Caki2 (cell line): ENCODE measurements at regions not wholly inside any gene's neighbourhood (a gene's known extent, or its start where the extent isn't known, plus 50 kb on each side); places are given as distances from the start of the nearest gene placed in this dataset.
"Not testable (repeated sequence)": the region's sequence is repeated elsewhere in the genome, so short reads cannot be mapped to it uniquely, and the experiment has no call there.

Experiments used
- DNase-seq: peaks from one replicate; pipeline ENCODE4 v3.0.0-alpha.2; 2015; ENCODE audit warnings: low read depth
- in situ Hi-C: cut with HindIII; loops from 2 replicates; pipeline ENCODE4 v1.10.0; 2016; ENCODE audit warnings: low sequenced_read_pairs, low pct_unique_long_range_greater_than_20kb, mixed read lengths

DNA sequence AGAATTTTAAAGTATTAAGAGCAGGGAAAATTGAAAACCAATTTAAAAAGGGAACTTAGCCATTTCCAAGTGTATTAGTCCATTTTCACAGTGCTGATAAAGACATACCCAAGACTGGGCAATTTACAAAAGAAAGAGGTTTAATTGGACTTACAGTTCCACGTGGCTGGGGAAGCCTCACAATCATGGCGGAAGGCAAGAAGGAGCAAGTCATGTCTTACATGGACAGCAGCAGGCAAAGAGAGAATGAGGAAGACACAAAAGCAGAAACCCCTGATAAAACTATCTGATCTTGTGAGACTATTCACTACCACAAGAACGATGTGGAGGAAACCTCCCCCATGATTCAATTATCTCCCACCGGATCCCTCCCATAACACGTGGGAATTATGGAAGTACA is 178.8 kb downstream of the ERCC6L2 start:
- not testable (repeated sequence) for DNase-seq

DNA sequence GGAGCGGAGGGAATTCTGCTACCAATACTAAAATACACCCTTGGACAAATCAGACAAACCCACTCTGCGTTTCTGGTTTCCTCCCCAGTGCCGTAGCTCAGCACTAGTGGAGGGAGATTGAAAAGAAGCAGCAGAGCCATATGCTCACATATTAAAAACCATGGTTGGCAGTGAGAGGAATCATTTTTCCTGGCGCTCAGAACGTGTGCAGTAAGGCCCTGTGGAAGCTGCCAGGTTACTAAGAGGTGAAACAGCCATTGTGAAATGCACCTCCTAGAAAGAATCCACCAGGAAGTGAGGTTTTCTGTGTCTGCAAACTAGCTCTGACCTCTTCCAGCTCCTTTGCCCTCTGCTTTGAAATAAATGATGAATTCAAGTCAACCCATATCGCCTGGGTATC is 177.2 kb downstream of the ERCC6L2 start:
- DNase-seq = no peak
- in situ Hi-C loops = no loop called here

More for the DNA sequence above, 178.8 kb downstream of the ERCC6L2 start:
- in situ Hi-C loops = not testable (repeated sequence)

DNA sequence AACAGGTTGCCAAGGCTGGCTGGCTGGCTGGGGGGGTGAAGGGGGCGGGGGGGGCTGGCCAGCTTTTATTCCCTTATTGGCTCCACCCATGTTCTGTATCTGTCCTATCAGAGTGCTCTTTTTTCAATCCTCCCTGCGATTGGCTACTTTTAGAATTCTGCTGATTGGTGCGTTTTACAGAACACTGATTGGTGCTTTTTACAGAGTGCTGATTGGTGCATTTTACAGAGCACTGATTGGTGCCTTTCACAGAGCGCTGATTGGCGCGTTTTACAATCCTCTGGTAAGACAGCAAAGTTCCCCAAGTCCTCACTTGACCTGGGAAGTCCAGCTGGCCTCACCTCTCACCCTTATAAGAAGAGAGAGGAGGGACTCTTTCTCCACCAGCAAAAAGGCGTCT is 175.9 kb downstream of the ERCC6L2 start:
- DNase-seq = no peak
- in situ Hi-C loops = no loop called here

DNA sequence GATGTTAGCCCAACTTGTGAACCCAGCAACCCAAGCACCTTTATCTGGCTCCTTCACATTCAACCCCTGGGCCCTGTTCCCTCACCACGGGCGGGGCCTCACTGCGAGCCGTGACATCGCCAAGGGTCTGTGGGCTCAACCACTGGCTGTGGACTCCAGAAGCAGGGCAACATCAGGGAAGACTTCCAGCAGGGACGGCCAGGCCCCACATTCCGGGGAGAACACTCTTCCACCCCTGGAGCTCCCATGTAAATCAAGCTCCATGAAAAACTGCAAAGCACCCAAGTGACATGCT is 175.3 kb downstream of the ERCC6L2 start:
- in situ Hi-C loops = no loop called here
- DNase-seq = no peak

DNA sequence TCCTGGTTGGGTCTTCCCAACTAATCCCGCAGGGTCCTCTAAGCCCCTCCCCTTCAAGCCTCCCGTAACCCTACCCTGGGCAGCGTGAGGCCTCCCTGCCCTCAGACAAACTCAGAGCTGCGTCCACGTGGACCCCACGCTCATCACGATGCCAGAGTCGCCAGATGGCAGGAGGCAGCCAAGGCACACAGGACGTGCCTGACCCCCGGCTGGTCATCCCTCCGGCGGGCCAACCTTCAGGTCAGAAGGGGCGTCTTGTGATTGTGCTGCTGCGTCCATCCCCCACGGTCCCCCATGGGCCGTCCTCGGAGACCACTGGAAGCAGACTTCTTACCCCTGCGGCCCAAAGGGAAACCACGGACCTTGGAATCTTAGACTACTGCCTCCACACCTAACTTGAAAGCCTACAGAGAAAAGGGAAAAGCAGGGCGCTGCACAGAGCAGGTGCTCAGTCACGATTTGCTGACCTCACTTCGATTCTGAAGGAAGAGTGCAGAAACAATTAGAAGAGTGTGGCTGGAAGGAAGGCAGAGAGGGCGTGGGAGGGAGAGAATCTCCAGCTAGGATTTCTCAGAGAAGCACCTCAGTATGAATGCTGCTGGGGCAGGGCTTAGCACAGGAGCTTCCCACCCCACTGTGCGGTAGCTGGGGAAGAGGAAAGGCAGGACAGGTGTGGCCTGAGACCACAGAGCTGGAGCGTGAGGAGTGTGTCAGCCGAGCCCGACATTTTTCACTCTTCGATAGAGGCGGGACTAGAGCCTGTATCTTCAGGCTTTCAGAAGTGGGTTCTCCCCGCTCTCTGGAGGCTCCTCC is 174.8 kb downstream of the ERCC6L2 start:
- in situ Hi-C loops = no loop called here

DNA sequence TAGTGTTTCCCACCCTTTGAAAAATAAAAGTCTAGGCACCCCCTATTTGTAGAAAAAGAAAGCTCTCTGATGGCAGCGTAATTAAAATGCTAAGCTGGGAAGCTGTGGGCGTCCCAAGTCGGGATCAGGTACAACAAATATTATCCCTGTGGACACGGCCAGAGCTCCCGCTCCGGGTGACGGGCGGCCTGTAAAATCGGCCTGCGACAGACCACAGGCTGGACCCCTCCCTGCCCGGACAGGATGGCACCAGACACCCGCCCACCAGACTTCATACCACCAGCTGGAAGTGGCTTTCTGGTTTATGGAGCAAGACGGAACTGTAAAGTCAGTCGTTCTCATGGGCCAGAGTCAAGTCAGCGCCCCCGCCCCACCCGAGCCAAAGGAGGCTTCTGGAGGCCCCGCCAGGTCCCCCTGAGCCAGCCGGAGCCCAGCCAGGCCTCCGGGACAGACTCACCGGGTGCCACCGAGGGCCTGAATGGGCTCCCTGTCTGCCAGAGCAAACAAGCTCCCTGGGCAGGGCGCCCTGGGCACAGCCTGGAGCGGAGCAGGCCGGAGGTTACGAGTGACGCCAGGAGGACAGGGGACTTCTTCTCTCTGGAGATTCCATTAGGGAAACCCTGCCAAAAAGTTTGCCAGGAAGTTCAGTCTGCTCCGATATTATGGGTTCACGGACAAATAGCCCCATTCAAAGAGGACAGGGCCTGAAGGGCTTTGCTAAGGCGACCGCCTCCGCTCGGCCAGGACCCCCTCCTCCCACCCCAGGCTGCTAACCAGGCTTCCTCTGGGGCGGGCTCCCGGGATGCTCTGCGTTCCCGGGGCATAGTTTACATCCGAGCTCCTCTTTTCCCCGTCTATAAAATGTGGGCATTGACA is 173.7 kb downstream of the ERCC6L2 start:
- in situ Hi-C loops = no loop called here

More for the DNA sequence above, 174.8 kb downstream of the ERCC6L2 start:
- no peak for DNase-seq

DNA sequence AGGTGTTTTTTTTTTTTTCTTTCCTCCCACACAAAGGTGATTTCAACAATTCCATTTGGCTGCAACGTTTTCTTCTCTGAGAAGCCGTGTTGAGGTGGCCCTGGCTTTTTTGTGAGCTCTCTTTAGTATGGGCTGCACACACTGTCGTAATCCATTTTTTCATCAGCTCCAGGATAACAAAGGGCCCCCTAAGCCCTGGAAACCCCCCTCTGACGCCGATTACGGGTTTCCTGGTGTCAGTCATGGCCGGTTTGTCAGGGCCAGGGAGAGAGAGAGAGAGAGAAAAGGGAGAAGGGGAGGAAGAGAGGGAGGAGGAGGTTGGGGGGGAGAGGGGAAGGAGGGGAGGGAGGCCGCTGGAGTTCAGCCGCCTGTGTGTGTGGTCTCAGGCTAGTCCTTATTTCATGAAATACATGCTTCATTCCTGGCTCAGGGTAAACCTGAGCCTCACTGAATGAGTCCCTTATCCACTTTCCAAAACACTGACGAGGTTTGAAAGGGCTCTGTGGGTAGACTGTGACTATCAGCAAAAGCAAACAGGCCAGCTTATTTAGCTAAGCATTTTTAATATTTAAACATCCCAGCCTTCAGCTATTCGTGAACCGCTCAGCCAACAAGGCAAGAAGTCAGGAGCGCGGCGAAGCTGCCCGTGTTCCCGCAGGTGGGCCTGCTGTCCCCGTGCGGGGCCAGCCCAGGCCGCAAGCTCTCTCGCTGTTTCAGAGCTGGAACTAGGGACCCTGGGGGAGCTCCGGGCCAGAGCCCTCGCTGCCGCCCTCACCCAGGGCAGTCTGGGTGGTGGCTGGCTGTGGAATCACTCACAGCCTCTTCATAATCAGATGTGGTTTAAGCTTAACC is 172.8 kb downstream of the ERCC6L2 start:
- DNase-seq = no peak
- in situ Hi-C loops = no loop called here

More for the DNA sequence above, 173.7 kb downstream of the ERCC6L2 start:
- no peak for DNase-seq

DNA sequence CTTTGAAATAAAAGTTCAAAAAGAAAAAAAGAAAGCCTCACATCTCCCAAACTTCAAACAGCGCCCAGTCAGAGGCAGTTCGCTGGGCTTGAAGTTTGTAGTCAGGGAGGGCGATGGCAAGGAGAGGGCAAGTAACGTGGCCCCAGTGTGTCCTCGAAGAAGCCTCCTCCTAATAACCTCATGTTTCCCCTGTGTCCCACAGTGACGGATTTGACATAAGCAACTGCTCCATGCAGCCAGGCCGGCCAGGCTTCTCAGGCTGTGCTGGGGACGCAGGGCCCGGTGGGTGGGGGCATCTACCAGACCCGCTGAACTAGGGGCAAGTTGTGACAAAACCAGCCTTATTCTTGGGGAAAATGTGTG is 172.2 kb downstream of the ERCC6L2 start:
- in situ Hi-C loops = no loop called here
- DNase-seq = no peak

DNA sequence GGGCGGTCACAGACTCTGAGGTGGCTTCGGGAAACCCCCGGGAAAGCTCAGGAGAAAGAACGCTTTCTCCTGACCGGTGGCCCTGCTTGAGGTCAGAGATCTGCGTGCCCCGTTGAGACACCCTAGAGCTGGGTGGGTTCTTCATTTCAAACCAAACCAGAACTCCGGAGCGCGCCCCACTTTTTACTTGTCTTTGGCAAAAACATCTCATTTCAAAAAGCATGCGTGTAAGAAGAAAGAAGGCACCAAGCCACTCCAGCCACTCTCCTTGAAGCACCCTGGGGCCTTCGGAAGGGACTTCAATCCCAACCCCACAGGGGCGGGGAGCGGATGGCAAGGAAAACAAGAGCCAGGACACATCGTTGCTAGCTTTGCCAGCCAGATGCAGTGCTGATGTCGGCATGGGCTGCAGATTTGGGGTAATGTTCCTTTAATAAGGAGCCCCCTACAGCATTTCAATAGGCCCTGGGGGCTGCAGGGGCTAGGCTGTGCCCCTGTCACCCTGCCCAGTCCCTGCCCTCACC is 171.7 kb downstream of the ERCC6L2 start:
- in situ Hi-C loops = no loop called here
- DNase-seq = no peak

DNA sequence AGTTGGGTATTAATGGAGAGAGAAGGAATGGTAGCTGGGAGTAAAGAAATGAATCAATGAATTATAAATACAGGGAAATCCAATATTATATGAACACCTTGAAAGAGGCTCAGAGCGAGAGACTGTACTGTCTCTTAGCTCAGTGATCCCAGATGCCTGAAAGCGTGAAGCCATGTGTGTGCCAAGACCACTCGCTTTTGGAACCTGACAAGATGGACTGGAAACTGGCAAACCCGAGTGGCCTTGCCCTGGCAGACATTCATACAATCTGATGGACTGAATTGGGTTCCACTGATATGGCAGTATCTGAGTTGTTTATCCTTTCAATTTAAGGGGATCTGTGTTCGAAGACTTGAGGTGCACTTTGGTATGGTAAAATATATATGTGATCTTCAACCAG is 170.3 kb downstream of the ERCC6L2 start:
- DNase-seq = no peak
- in situ Hi-C loops = no loop called here

DNA sequence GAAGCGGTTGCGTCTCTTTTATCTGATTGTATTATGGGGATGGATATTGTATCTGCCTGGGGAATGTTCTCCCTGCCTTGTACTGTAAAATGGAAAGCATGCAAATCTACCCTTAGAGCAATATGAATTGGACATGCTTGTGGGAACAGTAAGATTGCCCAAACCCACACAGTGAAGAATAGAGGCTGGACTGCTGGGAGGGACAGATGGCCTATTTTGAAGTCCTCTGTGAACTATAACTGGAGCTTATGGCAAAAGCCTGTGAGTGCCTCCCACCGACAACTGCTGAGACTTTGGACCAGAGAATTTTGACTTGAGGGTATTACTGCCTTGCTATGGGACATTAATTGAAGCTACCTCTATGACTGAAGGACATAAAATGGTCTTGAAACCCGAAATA is 168.9 kb downstream of the ERCC6L2 start:
- DNase-seq = no peak
- in situ Hi-C loops = no loop called here

DNA sequence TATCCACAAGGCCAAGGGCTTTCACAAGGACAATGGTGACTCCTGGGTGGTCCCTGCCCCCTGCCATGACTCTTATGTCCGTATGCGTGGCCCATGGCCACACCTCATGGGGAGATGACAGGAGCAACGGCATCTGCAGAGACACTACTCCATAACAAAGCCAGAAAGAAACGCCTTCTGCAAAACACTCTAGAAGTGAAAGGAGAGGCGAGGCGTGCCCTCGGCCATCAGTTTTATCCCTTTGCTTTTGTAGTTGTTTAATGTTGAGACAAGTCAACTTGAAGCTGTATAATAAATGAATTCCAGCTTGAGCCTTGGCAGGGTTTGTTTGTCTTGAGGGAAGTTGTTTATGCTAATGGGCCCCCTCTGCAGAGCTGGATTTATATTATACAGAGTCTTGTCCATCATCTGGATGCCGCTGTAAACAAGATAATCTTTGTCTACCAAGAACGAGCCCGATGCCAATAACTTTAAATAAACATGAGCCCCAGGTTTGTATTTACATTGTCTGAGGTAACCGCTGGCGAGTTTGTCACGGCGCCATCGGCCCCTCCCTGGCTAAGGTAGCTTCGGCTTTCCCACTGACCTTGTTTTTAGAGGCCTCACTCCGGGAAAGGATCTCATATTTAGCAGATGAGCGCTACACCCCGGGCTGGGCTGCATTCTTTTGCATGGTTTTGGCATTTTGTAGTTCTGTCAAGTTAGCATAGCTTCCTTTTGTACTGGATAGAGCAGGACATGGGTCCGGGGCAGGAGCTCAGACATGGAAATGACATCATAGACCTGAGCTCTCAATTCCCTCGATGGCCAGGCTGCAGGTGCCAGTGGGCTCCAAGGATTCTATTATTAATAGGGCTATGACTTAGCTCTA is 165.3 kb downstream of the ERCC6L2 start:
- in situ Hi-C loops = no loop called here
- DNase-seq = no peak

DNA sequence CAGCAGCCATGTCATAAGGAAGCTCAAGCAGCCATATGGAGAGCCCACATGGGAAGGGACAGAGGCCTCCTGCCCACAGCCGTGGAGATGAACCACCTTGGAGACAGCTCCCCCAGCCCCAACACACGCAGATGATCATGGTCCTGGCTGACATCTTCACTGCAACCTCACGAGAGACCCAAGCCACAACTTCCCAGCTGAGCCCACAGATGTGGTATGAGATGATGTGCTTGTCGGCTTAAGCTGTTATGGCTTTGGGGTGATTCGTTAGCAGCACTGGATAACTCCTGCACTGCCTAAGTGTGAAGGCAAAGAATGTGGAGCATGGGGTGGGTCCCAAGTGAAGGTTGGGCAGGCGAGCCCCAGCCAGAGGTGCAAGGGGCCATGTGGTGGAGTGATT is 163.4 kb downstream of the ERCC6L2 start:
- in situ Hi-C loops = no loop called here
- DNase-seq = no peak

DNA sequence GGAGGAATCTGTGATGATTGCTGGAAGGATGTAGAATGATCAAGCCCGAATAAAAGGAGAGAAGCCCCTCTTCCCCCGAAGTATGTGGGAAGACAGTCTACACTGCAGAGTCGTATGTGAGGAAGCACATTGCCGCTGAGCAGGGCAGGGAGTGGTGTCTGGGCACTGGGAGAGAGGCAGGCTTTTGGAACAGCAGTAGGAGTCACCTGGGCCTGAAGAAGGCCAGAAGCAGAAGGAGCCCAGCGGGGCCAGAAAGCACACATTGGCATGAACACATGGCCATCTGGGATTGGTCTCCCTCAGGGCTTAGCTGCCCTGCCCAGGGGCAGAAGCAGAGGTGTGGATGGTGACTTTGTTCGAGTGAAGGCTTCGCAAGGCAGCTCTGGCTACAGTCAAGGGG is 162.8 kb downstream of the ERCC6L2 start:
- in situ Hi-C loops = no loop called here
- DNase-seq = no peak

DNA sequence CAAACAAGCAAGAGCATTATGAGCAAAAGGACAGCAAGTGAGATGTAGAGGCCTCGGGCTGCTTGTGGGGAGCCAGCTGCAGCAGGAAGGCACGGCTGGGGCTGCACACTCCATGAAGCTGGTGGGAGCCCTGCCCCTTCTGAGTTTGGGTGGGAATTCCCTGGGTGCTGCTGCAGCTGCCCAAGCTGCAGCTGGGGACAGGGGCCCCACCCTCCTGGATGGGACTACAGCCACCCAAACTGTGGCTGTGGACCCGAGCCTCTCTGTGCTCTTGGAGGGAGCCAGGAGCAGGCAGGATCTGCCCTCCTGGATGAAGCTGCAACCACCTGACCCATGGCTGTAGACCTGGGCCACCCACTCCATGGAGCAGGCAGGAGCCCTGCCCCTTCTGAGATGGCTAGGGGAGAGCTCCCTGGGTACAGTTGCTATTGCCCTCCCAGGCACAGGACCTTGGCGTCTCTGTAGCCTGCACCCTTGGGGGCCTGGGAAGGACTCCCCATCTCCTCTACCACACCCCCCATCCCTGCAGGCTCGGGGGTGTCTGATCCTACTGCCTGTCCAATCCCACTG is 159.1 kb downstream of the ERCC6L2 start:
- in situ Hi-C loops = no loop called here
- no peak for DNase-seq

DNA sequence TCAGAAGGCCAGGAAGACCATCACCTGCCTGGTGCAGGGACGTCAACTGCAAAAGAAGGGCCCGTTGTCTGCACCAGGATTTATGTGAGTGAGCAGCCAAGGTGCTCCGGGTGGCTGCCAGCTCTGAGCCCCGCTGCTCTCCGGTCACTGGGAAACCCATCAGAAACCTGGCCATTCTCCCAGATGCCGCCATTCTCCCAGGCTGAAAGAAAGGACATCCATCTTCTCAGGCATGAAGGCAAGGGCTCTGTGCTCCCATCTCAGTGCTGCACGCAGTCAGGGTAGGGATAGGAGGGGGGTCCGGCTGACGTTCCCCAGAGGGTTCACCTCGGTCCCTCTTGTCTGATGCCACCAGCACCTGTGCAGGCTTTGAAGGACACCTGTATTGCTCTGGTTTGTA is 158.4 kb downstream of the ERCC6L2 start:
- in situ Hi-C loops = no loop called here
- DNase-seq = no peak

DNA sequence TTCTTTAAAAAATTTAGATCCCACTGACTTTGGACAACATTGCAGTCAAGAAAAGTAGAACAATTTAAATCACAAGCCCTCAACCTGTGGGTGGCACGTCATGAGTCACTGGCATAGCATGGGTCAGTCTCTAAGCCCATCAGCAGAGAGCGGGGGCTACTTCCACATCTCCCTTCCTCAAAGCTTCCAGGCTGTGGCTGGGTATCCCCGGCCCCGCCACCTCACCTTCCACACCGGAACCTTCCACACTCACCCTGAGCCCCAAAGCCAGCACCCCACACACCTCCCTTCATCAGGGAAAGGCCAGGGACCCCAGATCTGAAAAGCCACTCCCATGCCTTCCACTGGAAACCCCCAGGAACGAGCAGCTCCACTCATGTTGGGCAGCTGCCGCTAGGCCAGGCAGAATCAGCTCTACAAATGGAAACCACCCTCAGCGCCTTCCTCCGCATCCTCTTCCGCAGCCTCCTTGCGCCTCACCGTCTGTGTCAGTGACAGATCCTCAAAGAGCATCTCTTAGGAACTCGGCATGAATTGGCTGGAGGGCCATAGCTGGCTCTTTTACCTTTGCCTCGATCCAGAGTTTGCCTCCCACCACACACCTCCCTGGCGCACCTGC is 156.5 kb downstream of the ERCC6L2 start:
- no peak for DNase-seq
- in situ Hi-C loops = no loop called here
